Activated T-cell treated with anti-CD3 and anti-CD28 coated beads, Interleukin-2, amount 50 U/mL, for 24 hours (primary cell): ENCODE measurements at regions not wholly inside any gene's neighbourhood (a gene's known extent, or its start where the extent isn't known, plus 50 kb on each side); places are given as distances from the start of the nearest gene placed in this dataset.

Experiments used
- DNase-seq: peaks from one replicate; pipeline ENCODE4 v3.0.0-alpha.2; 2020
- H3K27ac Mint-ChIP-seq: 2 replicates; pipeline ENCODE4 v1.8.0; 2020; ENCODE audit warnings: mild to moderate bottlenecking, mixed read lengths
- H3K27me3 Mint-ChIP-seq: 2 replicates; pipeline ENCODE4 v1.8.0; 2020; ENCODE audit warnings: mixed read lengths
- H3K36me3 Mint-ChIP-seq: 2 replicates; pipeline ENCODE4 v1.8.0; 2020; ENCODE audit warnings: low read depth, mixed read lengths
- H3K4me1 Mint-ChIP-seq: 2 replicates; pipeline ENCODE4 v1.8.0; 2020; ENCODE audit warnings: low read depth, mixed read lengths
- H3K4me3 Mint-ChIP-seq: 2 replicates; pipeline ENCODE4 v1.8.0; 2020; ENCODE audit warnings: mild to moderate bottlenecking, moderate library complexity, mixed read lengths
- H3K9me3 Mint-ChIP-seq: 2 replicates; pipeline ENCODE4 v1.8.0; 2020; ENCODE audit warnings: mixed read lengths

DNA sequence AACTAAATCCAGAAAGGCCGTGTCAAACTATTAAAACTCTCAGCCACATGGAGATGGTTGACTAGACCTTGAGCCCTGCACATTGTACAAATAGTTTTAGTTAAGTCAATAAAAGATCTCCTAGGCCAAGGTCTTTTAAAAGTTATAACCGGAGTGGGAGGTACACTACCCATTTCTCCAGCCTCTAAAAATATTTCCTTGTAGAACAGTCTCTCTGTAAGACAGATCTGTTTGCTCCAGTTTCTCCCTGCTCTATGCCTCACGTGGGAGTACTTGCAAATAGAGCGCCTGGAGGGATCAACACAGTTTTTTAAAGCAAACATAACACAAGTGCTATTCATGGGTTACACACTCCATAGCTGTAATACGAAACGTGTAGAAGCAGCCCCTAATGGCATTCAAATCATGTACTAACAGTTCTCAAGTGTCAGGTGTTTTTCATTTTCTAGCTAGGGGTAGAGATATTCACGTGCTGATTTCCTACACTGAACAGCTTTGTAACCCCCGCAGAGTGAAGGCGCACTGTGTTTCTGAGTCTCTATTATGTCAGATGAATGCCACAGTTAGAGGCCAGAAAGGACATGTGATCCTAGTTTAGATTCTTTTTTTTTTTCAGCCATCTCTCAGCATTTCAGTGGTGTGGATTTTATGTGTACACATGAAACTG, 703.4 kb upstream of the GRAMD2B start:
- Mint-ChIP-seq H3K4me1 (no peaks in the 10 kb centered on the region), H3K27me3 (no peaks in the 10 kb centered on the region), H3K9me3 (peaks cover 7% of the 10 kb centered on the region), H3K27ac (no peak overlapping the region), H3K4me3 (no peak overlapping the region), H3K36me3 (no peaks in the 10 kb centered on the region)
- DNase-seq = no peak

- H3K27me3 Mint-ChIP-seq = no peaks in the 10 kb centered on the region
- H3K36me3 Mint-ChIP-seq = no peaks in the 10 kb centered on the region
- H3K9me3 Mint-ChIP-seq = peaks cover 7% of the 10 kb centered on the region
- DNase-seq = no peak
- H3K27ac Mint-ChIP-seq = no peak overlapping the region
- H3K4me3 Mint-ChIP-seq = no peak overlapping the region
- H3K4me1 Mint-ChIP-seq = no peaks in the 10 kb centered on the region
These were observed 702.9 kb upstream of the GRAMD2B start for GRCh38 chr5:125720348-125720685.

- Mint-ChIP-seq H3K36me3 (no peaks in the 10 kb centered on the region), H3K4me3 (no peak overlapping the region), H3K9me3 (peaks cover 7% of the 10 kb centered on the region), H3K27me3 (no peaks in the 10 kb centered on the region), H3K4me1 (no peaks in the 10 kb centered on the region), H3K27ac (no peak overlapping the region)
- DNase-seq = no peak
These were observed 702.5 kb upstream of the GRAMD2B start for GRCh38 chr5:125720721-125721120.

DNA sequence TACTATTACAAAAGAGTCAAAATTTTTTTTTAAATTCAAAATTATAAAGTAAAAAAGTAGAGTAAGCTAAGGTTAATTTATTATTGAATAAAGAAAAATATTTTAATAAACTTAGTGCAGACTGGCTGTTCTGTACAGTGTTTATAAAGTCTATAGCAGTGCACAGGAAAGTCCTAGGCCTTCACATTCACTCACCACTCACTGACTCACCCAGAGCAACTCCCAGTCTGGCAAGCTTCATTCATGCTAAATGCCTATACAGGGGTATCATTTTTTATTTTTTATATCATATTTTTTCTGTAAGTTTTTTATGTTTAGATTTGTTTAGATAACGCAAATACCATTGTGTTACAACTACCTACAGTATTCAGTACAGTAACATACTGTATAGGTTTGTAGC, 700.7 kb upstream of the GRAMD2B start:
- Mint-ChIP-seq H3K36me3 (no peaks in the 10 kb centered on the region), H3K4me1 (no peaks in the 10 kb centered on the region), H3K27me3 (no peaks in the 10 kb centered on the region), H3K4me3 (no peak overlapping the region), H3K9me3 (peaks cover 2% of the 10 kb centered on the region), H3K27ac (no peak overlapping the region)
- DNase-seq = no peak

- Mint-ChIP-seq H3K27me3 (no peaks in the 10 kb centered on the region), H3K4me3 (no peak overlapping the region), H3K9me3 (peaks cover 7% of the 10 kb centered on the region), H3K27ac (no peak overlapping the region), H3K36me3 (no peaks in the 10 kb centered on the region), H3K4me1 (no peaks in the 10 kb centered on the region)
- no peak for DNase-seq
These were observed 697.5 kb upstream of the GRAMD2B start for GRCh38 chr5:125725691-125726090.

GRCh38 chr5:125743939-125744338, 679.3 kb upstream of the GRAMD2B start:
- H3K36me3 Mint-ChIP-seq = no peaks in the 10 kb centered on the region
- no peak overlapping the region for H3K4me3 Mint-ChIP-seq
- H3K9me3 Mint-ChIP-seq = peaks cover 10% of the 10 kb centered on the region
- no peaks in the 10 kb centered on the region for H3K27me3 Mint-ChIP-seq
- DNase-seq = no peak
- H3K27ac Mint-ChIP-seq = no peak overlapping the region
- H3K4me1 Mint-ChIP-seq = no peaks in the 10 kb centered on the region

GRCh38 chr5:125746917-125747316, 676.3 kb upstream of the GRAMD2B start:
- peaks cover 6% of the 10 kb centered on the region for H3K9me3 Mint-ChIP-seq
- no peak overlapping the region for H3K27ac Mint-ChIP-seq
- no peaks in the 10 kb centered on the region for H3K4me1 Mint-ChIP-seq
- H3K27me3 Mint-ChIP-seq = no peaks in the 10 kb centered on the region
- no peaks in the 10 kb centered on the region for H3K36me3 Mint-ChIP-seq
- no peak for DNase-seq
- H3K4me3 Mint-ChIP-seq = no peak overlapping the region

GRCh38 chr5:125750147-125750860, 672.9 kb upstream of the GRAMD2B start:
- peaks cover 4% of the 10 kb centered on the region for H3K9me3 Mint-ChIP-seq
- no peak for DNase-seq
- no peak overlapping the region for H3K27ac Mint-ChIP-seq
- H3K36me3 Mint-ChIP-seq = no peaks in the 10 kb centered on the region
- no peak overlapping the region for H3K4me3 Mint-ChIP-seq
- H3K4me1 Mint-ChIP-seq = no peaks in the 10 kb centered on the region
- H3K27me3 Mint-ChIP-seq = no peaks in the 10 kb centered on the region

GRCh38 chr5:125750861-125751186, 672.4 kb upstream of the GRAMD2B start:
- DNase-seq = no peak
- Mint-ChIP-seq H3K4me1 (no peaks in the 10 kb centered on the region), H3K27me3 (no peaks in the 10 kb centered on the region), H3K27ac (no peak overlapping the region), H3K9me3 (peaks cover 4% of the 10 kb centered on the region), H3K36me3 (no peaks in the 10 kb centered on the region), H3K4me3 (no peak overlapping the region)

GRCh38 chr5:125756456-125756855, 666.8 kb upstream of the GRAMD2B start:
- no peak overlapping the region for H3K27ac Mint-ChIP-seq
- H3K9me3 Mint-ChIP-seq = peaks cover 4% of the 10 kb centered on the region
- H3K27me3 Mint-ChIP-seq = no peaks in the 10 kb centered on the region
- H3K4me1 Mint-ChIP-seq = no peaks in the 10 kb centered on the region
- H3K36me3 Mint-ChIP-seq = no peaks in the 10 kb centered on the region
- DNase-seq = no peak
- H3K4me3 Mint-ChIP-seq = no peak overlapping the region

DNA sequence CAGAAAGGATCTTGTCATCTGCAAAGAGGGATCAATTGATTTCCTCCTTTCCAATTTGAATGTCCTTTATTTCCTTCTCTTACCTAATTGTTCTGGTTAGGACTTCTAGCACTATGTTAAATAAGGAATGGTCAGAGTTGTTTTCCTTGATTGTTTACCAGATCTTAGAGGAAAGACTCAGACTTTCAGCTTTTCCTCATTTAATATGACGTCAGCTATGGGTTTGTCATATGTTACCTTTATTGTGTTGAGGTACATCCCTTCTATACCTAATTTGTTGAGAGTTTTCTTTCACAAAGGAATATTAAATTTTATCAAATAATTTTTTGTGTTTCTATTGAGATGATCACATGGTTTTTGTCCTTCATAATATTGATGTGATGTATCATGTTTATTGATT, 656.5 kb upstream of the GRAMD2B start:
- H3K27ac Mint-ChIP-seq = no peak overlapping the region
- H3K4me1 Mint-ChIP-seq = no peaks in the 10 kb centered on the region
- H3K4me3 Mint-ChIP-seq = no peak overlapping the region
- H3K27me3 Mint-ChIP-seq = no peaks in the 10 kb centered on the region
- peaks cover 24% of the 10 kb centered on the region for H3K9me3 Mint-ChIP-seq
- H3K36me3 Mint-ChIP-seq = no peaks in the 10 kb centered on the region
- no peak for DNase-seq

GRCh38 chr5:125775896-125776295, 647.3 kb upstream of the GRAMD2B start:
- Mint-ChIP-seq H3K4me3 (no peak overlapping the region), H3K36me3 (no peaks in the 10 kb centered on the region), H3K27ac (no peak overlapping the region), H3K4me1 (no peaks in the 10 kb centered on the region), H3K9me3 (peaks cover 2% of the 10 kb centered on the region), H3K27me3 (no peaks in the 10 kb centered on the region)
- DNase-seq = no peak

DNA sequence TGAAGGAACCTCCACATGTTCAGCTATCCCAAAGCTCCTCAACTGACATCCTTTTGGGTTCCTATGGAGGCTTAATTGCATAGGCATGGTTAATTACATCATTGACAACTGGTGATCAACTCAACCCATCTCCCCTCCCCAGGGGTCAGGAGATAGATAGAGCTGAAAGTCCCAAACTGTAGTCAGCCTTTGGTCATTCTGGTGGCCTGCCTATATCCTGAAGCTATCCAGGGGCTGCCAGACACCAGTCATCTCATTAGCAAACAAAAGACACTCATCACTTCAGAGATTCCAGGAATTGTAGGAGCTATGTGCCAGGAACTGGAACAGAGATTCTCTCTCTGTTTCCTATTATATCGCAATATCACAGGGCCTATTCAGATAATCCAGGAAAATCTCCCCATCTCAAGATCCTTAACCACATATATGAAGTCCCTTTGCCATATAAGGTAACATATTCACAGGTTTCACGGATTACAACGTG, 646.5 kb upstream of the GRAMD2B start:
- no peaks in the 10 kb centered on the region for H3K27me3 Mint-ChIP-seq
- no peaks in the 10 kb centered on the region for H3K36me3 Mint-ChIP-seq
- H3K4me1 Mint-ChIP-seq = no peaks in the 10 kb centered on the region
- H3K4me3 Mint-ChIP-seq = no peak overlapping the region
- H3K9me3 Mint-ChIP-seq = peaks cover under 1% of the 10 kb centered on the region
- no peak for DNase-seq
- H3K27ac Mint-ChIP-seq = no peak overlapping the region

DNA sequence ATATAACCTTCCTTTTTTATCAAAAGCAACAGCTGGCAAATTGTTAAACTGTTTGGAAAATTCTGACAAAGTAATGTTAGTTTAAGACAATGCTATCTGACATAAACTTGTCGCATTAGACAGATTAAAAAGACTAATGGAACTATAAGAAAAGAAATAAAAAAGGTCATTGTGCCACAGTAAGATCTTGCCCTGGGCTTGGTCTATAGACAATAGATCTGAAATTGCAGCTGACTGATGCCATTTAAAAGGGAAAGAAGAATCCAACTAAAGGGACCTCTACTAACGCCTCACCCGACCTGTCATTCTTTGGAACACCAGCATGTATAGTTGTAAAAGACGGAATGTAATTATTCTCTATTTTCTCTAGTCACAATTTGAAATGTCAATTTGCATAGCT, 644.4 kb upstream of the GRAMD2B start:
- peaks cover 5% of the 10 kb centered on the region for H3K9me3 Mint-ChIP-seq
- no peak overlapping the region for H3K27ac Mint-ChIP-seq

DNA sequence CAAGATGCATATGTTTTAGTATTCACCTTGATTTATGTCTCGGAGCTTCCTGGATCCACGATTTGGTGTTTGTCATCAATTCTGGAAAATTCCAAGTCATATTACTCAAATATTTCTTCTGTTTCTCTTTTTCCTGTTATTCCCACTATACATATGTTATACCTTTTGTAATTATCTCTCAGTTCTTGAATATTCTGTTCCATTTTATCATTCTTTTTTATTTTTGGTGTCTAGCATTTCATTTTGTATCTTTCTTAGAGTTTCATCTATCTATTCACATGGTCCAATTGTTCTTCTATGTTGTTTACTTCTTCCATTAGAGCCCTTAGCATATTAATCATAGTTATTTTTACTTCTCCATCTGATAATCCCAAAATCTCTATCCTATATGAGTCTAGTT, 637.8 kb upstream of the GRAMD2B start:
- Mint-ChIP-seq H3K27ac (no peak overlapping the region), H3K4me1 (no peaks in the 10 kb centered on the region), H3K4me3 (no peak overlapping the region), H3K27me3 (no peaks in the 10 kb centered on the region), H3K36me3 (no peaks in the 10 kb centered on the region), H3K9me3 (peaks cover 11% of the 10 kb centered on the region)
- DNase-seq = no peak

More for the DNA sequence above, 644.4 kb upstream of the GRAMD2B start:
- no peak for DNase-seq
- no peaks in the 10 kb centered on the region for H3K4me1 Mint-ChIP-seq
- H3K36me3 Mint-ChIP-seq = no peaks in the 10 kb centered on the region
- H3K27me3 Mint-ChIP-seq = no peaks in the 10 kb centered on the region
- H3K4me3 Mint-ChIP-seq = no peak overlapping the region
